ENCODE measurements at regions not wholly inside any gene's neighbourhood (a gene's known extent, or its start where the extent isn't known, plus 50 kb on each side); places are given as distances from the start of the nearest gene placed in this dataset.

- Histone ChIP-seq H3K4me2 (ENCODE audit: low read length) (no peak overlapping the region), H3K36me3 (ENCODE audit: insufficient read depth, low read length) (no peaks in the 10 kb centered on the region), H3K9me3 (ENCODE audit: insufficient read depth, low read depth, low read length) (no peaks in the 10 kb centered on the region), H4K20me1 (ENCODE audit: insufficient read depth, low read length) (no peaks in the 10 kb centered on the region), H3K27ac (ENCODE audit: low read depth, low read length) (no peak overlapping the region), H2AFZ (ENCODE audit: low read depth, low read length) (no peak overlapping the region), H3K79me2 (ENCODE audit: insufficient read depth, low read length) (no peaks in the 10 kb centered on the region), H3K4me1 (ENCODE audit: insufficient read depth, low read length) (no peaks in the 10 kb centered on the region), H3K9ac (ENCODE audit: low read length) (no peak overlapping the region), H3K27me3 (ENCODE audit: insufficient read depth, low read length) (no peaks in the 10 kb centered on the region), H3K4me3 (ENCODE audit: insufficient read depth, low read depth, low read length) (no peak overlapping the region)
- TF ChIP-seq EZH2 (IDR thresholded peaks at IDR 0.05; ENCODE audit: insufficient read depth, low read length) = no peak
- TF ChIP-seq, protein P1, sequence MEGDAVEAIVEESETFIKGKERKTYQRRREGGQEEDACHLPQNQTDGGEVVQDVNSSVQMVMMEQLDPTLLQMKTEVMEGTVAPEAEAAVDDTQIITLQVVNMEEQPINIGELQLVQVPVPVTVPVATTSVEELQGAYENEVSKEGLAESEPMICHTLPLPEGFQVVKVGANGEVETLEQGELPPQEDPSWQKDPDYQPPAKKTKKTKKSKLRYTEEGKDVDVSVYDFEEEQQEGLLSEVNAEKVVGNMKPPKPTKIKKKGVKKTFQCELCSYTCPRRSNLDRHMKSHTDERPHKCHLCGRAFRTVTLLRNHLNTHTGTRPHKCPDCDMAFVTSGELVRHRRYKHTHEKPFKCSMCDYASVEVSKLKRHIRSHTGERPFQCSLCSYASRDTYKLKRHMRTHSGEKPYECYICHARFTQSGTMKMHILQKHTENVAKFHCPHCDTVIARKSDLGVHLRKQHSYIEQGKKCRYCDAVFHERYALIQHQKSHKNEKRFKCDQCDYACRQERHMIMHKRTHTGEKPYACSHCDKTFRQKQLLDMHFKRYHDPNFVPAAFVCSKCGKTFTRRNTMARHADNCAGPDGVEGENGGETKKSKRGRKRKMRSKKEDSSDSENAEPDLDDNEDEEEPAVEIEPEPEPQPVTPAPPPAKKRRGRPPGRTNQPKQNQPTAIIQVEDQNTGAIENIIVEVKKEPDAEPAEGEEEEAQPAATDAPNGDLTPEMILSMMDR (IDR thresholded peaks at IDR 0.05; ENCODE audit: insufficient read depth, low read depth, low read length) = no peak
- H3K27me3 Mint-ChIP-seq (ENCODE audit: low read depth, unreplicated experiment) = no peaks in the 10 kb centered on the region
- no peak overlapping the region for H3K4me3 Mint-ChIP-seq (ENCODE audit: unreplicated experiment)
- no peaks in the 10 kb centered on the region for H3K9me3 Mint-ChIP-seq (ENCODE audit: unreplicated experiment)
- no peak overlapping the region for H3K27ac Mint-ChIP-seq (ENCODE audit: unreplicated experiment)
- no peaks in the 10 kb centered on the region for H3K4me1 Mint-ChIP-seq (ENCODE audit: low read depth, unreplicated experiment)
- DNase-seq (ENCODE audit: low read depth) = no peak
- FAIRE-seq = no peak
- H3K36me3 Mint-ChIP-seq (ENCODE audit: low read depth, unreplicated experiment) = no peaks in the 10 kb centered on the region
These were observed 239.7 kb upstream of the AGA start for GRCh38 chr4:177681902-177682301.

- no peaks in the 10 kb centered on the region for H3K9me3 Mint-ChIP-seq (ENCODE audit: unreplicated experiment)
These were observed 244.9 kb upstream of the AGA start for GRCh38 chr4:177687117-177687516.

GRCh38 chr4:177692907-177693306 lies 250.7 kb upstream of the AGA start:
- Mint-ChIP-seq H3K4me1 (ENCODE audit: low read depth, unreplicated experiment) (peaks cover 6% of the 10 kb centered on the region), H3K27ac (ENCODE audit: unreplicated experiment) (no peak overlapping the region), H3K36me3 (ENCODE audit: low read depth, unreplicated experiment) (no peaks in the 10 kb centered on the region), H3K27me3 (ENCODE audit: low read depth, unreplicated experiment) (no peaks in the 10 kb centered on the region), H3K4me3 (ENCODE audit: unreplicated experiment) (no peak overlapping the region), H3K9me3 (ENCODE audit: unreplicated experiment) (no peaks in the 10 kb centered on the region)
- H4K20me1 ChIP-seq (ENCODE audit: insufficient read depth, low read length) = no peaks in the 10 kb centered on the region
- H3K79me2 ChIP-seq (ENCODE audit: insufficient read depth, low read length) = no peaks in the 10 kb centered on the region
- no peak overlapping the region for H3K4me2 ChIP-seq (ENCODE audit: low read length)
- H3K27ac ChIP-seq (ENCODE audit: low read depth, low read length) = no peak overlapping the region
- no peak overlapping the region for H2AFZ ChIP-seq (ENCODE audit: low read depth, low read length)
- no peaks in the 10 kb centered on the region for H3K4me1 ChIP-seq (ENCODE audit: insufficient read depth, low read length)
- H3K4me3 ChIP-seq (ENCODE audit: insufficient read depth, low read depth, low read length) = no peak overlapping the region
- DNase-seq (ENCODE audit: low read depth) = no peak
- no peaks in the 10 kb centered on the region for H3K27me3 ChIP-seq (ENCODE audit: insufficient read depth, low read length)
- H3K36me3 ChIP-seq (ENCODE audit: insufficient read depth, low read length) = no peaks in the 10 kb centered on the region
- H3K9me3 ChIP-seq (ENCODE audit: insufficient read depth, low read depth, low read length) = no peaks in the 10 kb centered on the region
- TF ChIP-seq EZH2 (IDR thresholded peaks at IDR 0.05; ENCODE audit: insufficient read depth, low read length) = no peak
- TF ChIP-seq, protein P1 (IDR thresholded peaks at IDR 0.05; ENCODE audit: insufficient read depth, low read depth, low read length) = no peak
- no peak overlapping the region for H3K9ac ChIP-seq (ENCODE audit: low read length)
- no peak for FAIRE-seq

More at GRCh38 chr4:177687117-177687516, 244.9 kb upstream of the AGA start:
- no peaks in the 10 kb centered on the region for H3K36me3 ChIP-seq (ENCODE audit: insufficient read depth, low read length)
- FAIRE-seq (no peak), DNase-seq (ENCODE audit: low read depth) (no peak)
- H3K27me3 ChIP-seq (ENCODE audit: insufficient read depth, low read length) = no peaks in the 10 kb centered on the region
- Mint-ChIP-seq H3K4me1 (ENCODE audit: low read depth, unreplicated experiment) (no peaks in the 10 kb centered on the region), H3K27me3 (ENCODE audit: low read depth, unreplicated experiment) (no peaks in the 10 kb centered on the region), H3K4me3 (ENCODE audit: unreplicated experiment) (no peak overlapping the region), H3K27ac (ENCODE audit: unreplicated experiment) (no peak overlapping the region), H3K36me3 (ENCODE audit: low read depth, unreplicated experiment) (no peaks in the 10 kb centered on the region)
- no peak overlapping the region for H3K4me3 ChIP-seq (ENCODE audit: insufficient read depth, low read depth, low read length)
- H3K27ac ChIP-seq (ENCODE audit: low read depth, low read length) = no peak overlapping the region
- no peak for TF ChIP-seq EZH2 (IDR thresholded peaks at IDR 0.05; ENCODE audit: insufficient read depth, low read length)
- TF ChIP-seq, protein P1 (IDR thresholded peaks at IDR 0.05; ENCODE audit: insufficient read depth, low read depth, low read length) = no peak
- H2AFZ ChIP-seq (ENCODE audit: low read depth, low read length) = no peak overlapping the region
- no peaks in the 10 kb centered on the region for H3K4me1 ChIP-seq (ENCODE audit: insufficient read depth, low read length)
- no peaks in the 10 kb centered on the region for H3K9me3 ChIP-seq (ENCODE audit: insufficient read depth, low read depth, low read length)
- H3K79me2 ChIP-seq (ENCODE audit: insufficient read depth, low read length) = no peaks in the 10 kb centered on the region
- no peak overlapping the region for H3K9ac ChIP-seq (ENCODE audit: low read length)
- no peak overlapping the region for H3K4me2 ChIP-seq (ENCODE audit: low read length)
- H4K20me1 ChIP-seq (ENCODE audit: insufficient read depth, low read length) = no peaks in the 10 kb centered on the region
